NCI-H187 treated with DMSO at 0.1 percent for 48 hours (cell line): ENCODE measurements at regions not wholly inside any gene's neighbourhood (a gene's known extent, or its start where the extent isn't known, plus 50 kb on each side); places are given as distances from the start of the nearest gene placed in this dataset.
"Not testable (repeated sequence)": the region's sequence is repeated elsewhere in the genome, so short reads cannot be mapped to it uniquely, and the experiment has no call there.

Experiments used
- DNase-seq: peaks from one replicate; lab custom pipeline; 2025; lab: John Stamatoyannopoulos, UW

GRCh38 chr11:86147004-86147403 is 78.1 kb upstream of the PICALM start:
- DNase-seq, result no peak

GRCh38 chr11:86145439-86146156 is 76.7 kb upstream of the PICALM start:
- DNase-seq, result no peak

GRCh38 chr11:86144846-86145245 is 76.0 kb upstream of the PICALM start:
- no peak for DNase-seq

- not testable (repeated sequence) for DNase-seq
Observed at GRCh38 chr11:86144087-86144486, 75.2 kb upstream of the PICALM start.

- no peak for DNase-seq
Observed at GRCh38 chr11:86143087-86144030, 74.5 kb upstream of the PICALM start.

GRCh38 chr11:86142170-86142569 is 73.3 kb upstream of the PICALM start:
- no peak for DNase-seq

GRCh38 chr11:86141727-86142126 is 72.8 kb upstream of the PICALM start:
- no peak for DNase-seq

- no peak for DNase-seq
Observed at GRCh38 chr11:86140334-86140990, 71.6 kb upstream of the PICALM start.

- no peak for DNase-seq
Observed at GRCh38 chr11:86138958-86139357, 70.1 kb upstream of the PICALM start.

GRCh38 chr11:86136538-86136937 is 67.7 kb upstream of the PICALM start:
- no peak for DNase-seq

- DNase-seq, result no peak
Observed at GRCh38 chr11:86135319-86135714, 66.4 kb upstream of the PICALM start.

- DNase-seq, result no peak
Observed at GRCh38 chr11:86134580-86135318, 65.9 kb upstream of the PICALM start.

GRCh38 chr11:86132667-86133249 is 63.9 kb upstream of the PICALM start:
- no peak for DNase-seq

GRCh38 chr11:86129740-86130540 is 61.1 kb upstream of the PICALM start:
- no peak for DNase-seq

- no peak for DNase-seq
Observed at GRCh38 chr11:86128914-86129313, 60.0 kb upstream of the PICALM start.

GRCh38 chr11:86126862-86127261 is 58.0 kb upstream of the PICALM start:
- DNase-seq, result no peak

- DNase-seq, result no peak
Observed at GRCh38 chr11:86124251-86125233, 55.7 kb upstream of the PICALM start.

GRCh38 chr11:86122773-86123172 is 53.9 kb upstream of the PICALM start:
- DNase-seq, result no peak

GRCh38 chr11:86120807-86121206 is 51.9 kb upstream of the PICALM start:
- DNase-seq, result no peak
